HG03520 (cell line): ENCODE measurements at regions not wholly inside any gene's neighbourhood (a gene's known extent, or its start where the extent isn't known, plus 50 kb on each side); places are given as distances from the start of the nearest gene placed in this dataset.

Experiments used
- ATAC-seq: cut with Tn5 transposase; IDR thresholded peaks from one replicate; pipeline ENCODE4 v1.9.1; 2021; ENCODE audit warnings: mild to moderate bottlenecking, moderate library complexity; ENCODE audit not compliant: unreplicated experiment

DNA sequence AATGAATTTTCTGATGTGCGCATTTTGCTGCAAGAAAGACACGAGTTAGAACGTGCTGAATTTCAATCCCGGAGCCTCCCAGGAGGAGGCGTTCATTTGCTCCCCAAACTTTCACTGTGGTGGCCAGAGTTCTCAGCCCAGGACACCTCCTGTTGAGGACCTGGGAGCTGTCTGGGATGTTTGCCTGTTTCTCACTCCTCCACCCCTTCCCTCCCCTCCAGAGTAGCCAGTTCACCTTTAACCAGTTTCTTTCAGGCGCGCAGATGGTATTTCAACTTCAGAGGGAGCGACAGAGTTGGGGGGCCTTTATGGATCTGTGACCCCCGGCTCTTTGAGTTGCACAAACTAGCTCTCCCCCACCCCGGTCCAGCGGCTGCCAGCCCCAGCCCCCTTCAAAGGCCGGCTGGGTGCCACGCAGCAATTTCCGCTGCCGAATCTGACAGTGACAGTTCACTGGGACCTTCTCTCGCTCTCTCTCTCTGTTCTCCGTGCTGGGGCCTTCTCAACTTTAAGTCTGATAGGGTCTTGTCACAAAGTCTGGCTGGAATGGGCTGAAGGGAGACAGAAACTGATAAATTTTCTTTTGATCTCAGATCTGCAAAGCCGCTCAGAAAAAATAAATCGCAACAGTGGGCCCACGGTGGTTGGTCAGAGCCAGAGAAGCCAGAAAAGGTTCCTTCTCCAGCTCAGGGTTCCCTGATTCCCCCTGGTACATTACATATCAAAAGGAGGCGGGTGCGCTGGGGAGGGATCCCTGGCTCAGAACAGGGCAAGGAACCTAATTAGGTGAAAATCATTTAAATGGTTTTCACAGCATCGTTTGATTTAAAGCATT lies 100.0 kb upstream of the STX18 start:
- ATAC-seq, result no peak

DNA sequence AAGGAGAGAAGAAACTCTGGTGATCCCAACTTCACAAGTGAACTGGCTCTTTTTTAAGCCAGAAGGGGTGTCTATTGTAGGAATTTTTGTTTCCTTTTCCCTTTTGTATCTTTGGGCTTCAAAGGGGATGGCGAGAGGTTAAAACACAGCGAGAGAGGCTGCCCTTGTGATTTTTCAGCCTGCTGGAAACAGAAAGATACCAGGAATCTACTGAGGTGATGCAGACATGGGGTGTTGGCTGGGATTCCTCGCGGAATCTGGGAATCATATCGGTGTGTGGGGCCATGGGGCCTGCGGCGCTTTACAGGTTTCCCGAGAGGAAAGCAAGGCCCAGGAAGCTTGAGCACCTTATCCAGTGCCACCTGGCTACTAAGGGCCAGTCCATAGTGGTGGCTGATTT lies 99.4 kb upstream of the STX18 start:
- no peak for ATAC-seq

DNA sequence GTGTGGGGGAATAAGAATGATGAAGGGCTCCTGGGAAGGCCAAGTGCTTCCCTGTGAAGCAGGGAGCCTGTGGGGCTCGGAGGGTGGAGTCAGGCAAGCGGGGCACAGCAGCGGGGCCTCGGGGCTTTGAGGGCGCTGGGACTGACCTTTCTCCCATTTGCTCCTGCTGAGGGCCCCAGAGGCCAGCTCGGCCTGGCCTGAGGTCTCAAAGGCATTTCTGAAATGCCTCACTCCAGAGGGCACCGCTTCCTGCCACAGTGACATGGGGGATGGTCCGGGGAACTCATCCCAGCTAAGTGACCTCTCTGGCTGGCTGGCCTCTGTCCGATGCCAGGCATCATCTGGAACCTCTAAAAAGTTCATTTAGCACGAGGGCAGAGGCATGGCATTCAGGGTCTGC lies 98.8 kb upstream of the STX18 start:
- no peak for ATAC-seq

DNA sequence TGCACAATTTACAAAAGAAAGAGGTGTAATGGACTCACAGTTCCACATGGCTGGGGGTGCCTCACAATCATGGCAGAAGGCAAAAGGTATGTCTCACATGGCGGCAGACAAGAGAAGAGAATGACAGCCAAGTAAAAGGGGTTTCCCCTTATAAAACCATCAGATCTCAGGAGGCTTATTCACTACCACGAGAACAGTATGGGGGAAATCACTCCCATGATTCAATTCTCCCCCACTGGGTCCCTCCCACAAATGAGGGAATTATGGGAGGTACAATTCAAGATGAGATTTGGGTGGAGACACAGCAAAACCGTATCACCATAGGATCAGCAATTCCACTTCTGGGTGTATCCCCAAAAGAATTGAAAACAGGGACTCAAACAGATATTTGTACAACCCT lies 97.5 kb upstream of the STX18 start:
- no peak for ATAC-seq

DNA sequence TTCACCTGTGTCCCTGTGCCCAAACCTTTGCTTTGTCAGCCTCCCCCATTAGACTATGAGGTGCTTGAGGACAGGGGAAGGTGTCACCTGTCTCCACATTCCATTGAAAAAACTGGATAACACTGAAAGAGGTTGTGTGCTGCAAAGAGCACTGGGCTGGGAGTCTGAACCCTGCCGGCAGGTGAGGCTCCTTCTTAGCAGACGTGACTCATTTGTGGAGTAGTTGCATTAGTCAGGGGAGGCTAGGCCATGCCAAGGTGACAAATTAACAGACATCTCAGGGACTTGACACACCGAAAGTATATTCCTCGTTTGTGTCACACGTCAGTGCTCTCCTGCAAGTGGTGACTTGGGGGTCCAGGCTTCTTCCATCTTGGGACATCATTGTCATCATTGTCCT lies 95.9 kb upstream of the STX18 start:
- peak; percentile 90 for ATAC-seq

DNA sequence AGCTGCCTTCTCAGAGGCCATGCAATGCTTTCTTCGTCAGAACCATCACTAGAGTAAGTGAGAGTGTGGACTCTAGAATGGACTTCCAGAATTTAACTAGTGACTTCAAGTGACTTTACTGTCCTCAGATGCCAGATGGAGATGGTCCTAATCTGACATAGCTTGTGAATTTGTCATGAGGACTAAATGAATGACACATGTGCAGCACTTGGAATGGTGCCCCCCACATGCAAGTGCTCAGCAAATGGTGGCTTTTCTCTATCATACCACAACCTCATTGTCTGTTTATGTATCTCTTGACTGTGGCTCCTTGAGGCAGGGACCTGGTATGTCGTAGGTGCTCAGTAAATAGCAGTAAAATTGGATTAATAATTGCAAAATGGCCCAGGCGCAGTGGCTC lies 91.6 kb upstream of the STX18 start:
- no peak for ATAC-seq

DNA sequence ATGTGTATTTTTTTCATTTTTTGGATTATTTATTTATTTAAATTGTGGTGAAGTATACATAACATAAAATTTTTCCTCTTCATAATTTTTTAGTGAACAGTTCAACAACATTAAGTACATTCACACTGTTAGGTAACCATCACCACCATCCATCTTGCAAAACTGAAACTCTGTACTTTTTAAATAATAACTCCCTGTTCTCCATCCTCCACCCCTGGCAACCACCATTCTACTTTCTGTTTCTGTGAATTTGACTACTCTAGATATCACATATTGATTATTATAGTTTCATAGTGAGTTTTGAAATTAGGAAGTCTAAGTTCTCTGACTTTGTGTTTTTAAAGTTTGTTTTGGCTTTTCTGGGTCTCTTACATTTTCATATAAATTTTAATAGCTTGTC lies 89.3 kb upstream of the STX18 start:
- peak; percentile 94 for ATAC-seq

DNA sequence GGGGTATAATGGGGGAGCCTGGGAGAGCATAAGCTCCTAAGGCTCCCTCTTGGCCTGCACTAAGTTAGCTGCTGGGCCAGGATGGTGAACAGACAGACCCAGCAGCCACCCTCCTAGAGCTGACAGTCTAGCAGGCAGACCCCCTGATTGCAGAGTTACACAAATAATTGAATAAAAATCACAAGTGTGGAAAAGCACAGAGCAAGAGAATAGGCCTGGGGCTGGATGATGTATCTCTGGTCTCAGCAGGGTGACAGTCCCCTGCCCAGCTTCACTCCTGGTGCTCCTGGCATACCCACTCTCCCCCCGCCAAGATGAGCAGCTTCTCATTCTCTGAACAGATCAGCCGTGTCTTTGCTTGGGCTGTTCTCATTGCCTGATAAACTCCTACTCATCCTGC lies 86.1 kb upstream of the STX18 start:
- ATAC-seq, result no peak

DNA sequence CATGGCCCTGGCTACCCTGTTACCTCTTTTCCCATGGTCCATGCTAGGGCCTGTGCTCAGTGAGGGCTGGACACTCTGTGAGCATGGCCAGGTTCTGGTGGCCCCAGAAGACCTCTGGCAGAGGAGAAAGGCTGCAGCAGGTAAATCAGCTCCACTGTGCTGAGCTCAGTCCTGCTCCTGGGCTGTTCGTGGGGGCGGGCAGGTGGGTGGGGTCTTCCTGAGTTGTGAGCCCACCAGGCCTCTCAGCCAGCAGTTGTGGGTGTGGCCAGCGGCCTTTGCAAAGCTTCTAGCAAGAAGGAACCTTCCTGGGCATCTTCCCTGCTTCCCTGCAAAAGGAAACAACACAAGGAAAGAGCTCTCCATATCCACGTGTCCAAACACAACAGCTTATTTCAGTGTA lies 85.3 kb upstream of the STX18 start:
- ATAC-seq, result no peak

DNA sequence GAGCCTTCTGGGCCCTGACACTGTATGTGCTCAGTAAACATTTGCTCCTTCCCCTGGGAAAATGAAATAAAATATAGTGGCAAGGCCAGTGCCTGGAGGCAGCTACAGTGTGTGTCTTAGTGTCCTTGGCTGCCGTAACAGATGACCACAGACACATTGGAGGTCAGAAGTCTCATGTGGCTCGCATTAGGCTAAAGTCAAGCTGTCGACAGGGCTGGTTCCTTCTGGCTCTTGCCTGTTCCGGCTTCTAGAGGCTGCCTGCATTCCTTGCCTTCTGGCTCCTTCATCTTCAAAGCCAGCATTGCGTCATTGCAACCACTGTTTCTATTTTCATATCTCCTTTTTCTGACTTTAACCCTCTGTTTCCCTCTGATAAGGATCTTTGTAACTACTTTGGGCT lies 83.6 kb upstream of the STX18 start:
- no peak for ATAC-seq

DNA sequence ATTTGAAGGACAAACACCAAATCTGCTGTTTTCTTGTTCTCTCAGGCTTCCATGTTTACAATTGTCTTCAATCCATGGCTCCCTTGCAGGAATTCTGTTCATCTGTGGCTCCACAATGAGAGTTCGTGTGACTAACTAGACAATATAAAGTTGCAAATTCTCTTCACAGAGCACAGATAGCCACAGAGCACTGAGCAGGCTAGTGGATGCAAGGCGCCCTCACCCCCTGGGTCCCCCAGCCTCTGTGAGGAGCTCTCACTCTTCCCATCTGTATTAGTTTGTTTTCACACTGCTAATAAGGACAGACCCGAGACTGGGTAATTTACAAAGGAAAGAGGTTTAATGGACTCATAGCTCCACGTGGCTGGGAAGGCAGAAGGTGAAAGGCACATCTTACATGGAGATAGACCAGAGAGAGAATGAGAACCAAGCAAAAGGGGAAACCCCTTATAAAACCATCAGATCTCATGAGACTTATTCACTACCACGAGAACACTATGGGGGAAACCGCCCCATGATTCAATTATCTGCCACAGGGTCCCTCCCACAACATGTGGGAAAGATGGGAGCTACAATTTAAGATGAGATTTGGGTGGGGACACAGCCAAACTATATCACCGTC lies 82.5 kb upstream of the STX18 start:
- ATAC-seq, result no peak

DNA sequence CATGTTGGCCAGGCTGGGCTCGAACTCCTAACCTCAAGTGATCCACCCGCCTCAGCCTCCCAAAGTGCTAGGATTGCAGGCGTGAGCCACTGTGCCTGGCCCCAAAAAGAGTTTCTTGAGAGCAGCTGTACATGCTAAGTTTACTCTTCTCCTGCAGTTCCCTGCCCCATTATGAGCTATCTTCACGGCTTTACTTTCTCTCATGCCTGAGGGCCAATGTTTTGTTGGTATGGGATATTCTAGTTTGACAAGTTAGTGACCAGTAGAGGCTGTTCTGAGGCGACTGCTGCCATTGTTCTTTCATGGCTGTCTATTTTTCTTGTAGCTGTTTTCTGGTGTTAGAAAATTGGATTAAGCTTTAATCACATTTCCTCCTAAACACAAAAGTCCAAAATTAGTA lies 78.0 kb upstream of the STX18 start:
- no peak for ATAC-seq

DNA sequence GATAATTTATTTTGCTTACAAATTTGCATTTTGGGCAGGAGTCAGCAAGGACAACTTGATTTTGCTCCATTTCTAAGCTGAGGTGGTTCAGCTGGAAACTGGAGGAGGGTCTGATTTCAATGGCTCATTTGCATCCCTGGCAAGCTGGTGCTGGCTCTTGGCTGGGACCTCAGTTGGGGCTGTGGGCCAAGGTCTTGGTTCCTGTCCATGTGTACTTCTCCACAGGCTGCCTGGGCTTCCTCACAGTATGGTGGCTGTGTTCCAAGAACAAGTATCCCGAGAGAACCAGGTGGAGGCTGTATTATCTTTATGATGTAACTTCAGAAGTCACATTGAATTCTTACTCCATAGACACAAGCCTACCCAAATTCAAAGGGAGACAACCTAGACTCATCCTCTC lies 77.0 kb upstream of the STX18 start:
- no peak for ATAC-seq

DNA sequence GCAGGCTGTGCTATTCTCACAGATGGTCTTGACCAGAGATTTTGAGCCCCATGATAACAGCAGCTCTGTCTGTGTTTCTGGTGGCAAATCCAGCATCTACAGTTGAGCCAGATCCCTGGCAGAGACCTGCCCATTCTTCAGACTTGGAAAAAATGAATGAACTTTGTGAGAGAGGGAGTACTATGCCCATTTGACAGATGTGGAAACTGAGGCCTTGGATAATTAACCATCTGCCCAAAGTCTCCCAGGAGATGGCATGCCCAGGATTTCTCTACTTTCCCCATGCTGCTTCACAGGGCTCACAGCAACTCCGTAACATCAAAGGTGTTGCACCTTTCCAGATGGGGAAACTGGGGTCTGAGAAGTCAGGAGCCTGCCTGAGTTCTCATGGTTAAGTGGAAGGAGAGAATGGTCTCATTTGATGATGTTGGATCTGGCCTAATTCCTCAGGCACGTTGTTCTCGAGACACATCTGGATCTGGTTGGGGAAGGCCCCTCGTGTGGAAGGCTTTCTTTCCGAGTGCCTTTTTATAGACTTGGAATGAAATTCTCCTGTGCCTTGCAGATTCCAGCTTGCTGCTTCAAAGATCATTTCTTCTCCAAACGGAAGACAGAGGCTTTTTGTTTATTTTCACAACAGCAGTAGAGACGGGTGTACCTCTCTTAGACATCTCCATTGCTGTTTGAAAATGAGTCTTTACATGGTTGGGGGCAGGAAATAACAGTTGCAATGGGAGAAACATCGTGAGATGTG lies 73.3 kb upstream of the STX18 start:
- no peak for ATAC-seq

DNA sequence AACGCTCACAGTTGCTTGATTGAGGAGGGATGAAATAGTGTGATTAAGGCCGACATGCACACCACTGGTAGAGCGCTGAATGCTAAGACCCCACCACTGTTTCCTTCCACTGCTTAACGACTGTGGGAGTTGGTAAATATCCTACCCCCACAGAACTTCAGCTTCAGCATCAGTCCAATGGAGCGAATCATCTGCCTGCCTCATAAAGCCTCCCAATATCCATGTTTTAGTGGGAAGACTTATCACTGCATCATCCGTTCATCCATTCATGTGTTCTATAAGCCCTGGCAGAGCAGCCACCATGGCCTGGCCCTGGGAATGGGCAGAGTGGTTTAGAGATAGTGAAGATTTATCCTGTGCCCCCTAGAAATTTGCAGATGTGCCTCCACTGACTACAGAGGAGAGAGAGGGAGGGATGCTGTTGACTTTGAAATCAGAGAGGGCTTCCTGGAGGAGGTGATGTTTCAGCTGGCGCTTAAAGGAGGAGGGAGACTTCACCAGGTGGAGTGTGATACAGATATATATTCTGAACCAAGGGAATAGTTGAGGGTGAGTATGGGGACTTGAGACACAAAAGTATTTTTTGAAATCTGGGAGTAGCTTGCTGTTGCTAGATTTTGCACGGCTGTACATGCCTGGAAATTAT lies 71.9 kb upstream of the STX18 start:
- ATAC-seq, result no peak

DNA sequence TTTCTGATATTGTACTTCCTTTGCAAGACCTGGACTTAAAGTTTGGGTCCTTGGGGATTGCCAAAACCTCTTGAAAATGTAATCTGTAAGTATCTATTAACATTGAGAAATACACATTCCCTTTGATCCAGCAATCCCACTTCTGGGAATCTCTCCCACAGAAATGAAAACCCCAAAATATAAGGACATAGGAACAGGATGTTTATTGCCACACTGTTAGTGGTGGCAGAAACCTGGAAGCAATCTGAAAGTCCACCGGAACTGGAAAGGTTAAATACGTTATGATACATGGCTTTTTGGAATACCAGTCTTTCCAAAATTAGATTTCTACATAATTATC lies 71.2 kb upstream of the STX18 start:
- ATAC-seq, result no peak

DNA sequence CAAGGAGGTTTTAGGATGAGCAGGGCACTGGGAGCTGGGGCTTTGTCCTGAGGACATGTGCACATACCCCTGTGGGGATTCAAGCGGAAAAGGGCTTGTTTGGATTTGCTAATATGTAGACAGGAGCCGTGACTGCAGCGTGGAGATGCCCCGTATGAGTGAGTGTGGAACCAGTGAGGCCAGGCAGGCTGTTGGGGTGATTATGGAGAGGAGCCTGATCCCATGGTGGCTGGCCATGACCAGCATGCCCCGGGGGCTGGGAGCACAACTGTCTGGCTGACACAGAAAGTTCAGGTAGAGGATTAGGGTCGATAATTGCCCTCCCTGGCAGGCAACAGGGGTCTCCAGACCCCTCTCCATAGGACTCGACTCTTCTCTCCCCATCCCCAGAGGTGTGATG lies 68.8 kb upstream of the STX18 start:
- no peak for ATAC-seq

DNA sequence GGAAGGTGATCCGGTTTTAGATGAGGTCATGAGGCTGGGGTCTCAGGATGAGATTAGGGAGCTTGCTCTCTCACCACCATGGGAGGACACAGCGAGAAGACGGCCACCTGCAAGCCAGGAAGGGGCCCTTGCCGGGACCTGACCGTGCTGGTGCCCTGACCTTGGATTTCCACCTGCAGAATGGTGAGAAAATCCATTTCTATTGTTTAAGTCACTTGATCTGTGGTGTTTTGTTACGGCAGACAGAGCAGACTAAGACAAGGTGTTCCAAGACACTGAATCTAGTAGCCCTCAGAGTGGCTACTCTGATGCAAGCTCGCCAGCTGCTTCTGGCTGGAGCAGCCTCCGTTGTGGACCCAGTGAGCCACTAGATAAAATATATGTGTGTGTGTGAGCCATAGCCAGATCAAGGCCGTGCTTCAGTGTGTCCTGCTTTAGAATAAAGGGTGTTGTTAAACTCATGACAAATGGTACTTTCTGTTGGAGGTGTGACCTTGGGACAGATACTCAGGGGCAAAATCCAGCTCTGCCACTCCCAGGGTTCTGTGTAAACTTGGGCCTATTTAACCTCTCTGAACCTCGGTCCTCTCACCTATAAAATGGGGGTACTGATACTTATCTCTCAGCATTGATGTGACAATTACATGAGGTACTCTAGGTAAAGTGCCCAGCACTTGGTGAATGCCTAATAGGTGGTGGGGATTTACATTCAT lies 67.9 kb upstream of the STX18 start:
- ATAC-seq, result no peak

DNA sequence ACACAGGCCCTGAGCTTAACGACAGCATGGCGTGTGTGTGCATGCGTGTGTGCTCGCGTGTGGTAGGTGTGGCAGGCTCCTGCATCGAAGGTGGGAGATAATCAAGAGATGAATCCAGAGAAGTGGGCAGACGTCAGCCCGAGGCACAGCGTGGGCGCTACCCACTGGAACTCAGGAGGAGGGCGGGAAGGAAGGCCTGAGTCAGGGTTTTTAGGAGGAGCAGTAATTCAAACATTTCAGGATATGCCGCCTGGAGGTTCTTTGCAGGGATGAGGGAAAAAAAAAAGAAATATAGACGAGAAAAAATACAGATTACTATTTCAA lies 66.3 kb upstream of the STX18 start:
- no peak for ATAC-seq

DNA sequence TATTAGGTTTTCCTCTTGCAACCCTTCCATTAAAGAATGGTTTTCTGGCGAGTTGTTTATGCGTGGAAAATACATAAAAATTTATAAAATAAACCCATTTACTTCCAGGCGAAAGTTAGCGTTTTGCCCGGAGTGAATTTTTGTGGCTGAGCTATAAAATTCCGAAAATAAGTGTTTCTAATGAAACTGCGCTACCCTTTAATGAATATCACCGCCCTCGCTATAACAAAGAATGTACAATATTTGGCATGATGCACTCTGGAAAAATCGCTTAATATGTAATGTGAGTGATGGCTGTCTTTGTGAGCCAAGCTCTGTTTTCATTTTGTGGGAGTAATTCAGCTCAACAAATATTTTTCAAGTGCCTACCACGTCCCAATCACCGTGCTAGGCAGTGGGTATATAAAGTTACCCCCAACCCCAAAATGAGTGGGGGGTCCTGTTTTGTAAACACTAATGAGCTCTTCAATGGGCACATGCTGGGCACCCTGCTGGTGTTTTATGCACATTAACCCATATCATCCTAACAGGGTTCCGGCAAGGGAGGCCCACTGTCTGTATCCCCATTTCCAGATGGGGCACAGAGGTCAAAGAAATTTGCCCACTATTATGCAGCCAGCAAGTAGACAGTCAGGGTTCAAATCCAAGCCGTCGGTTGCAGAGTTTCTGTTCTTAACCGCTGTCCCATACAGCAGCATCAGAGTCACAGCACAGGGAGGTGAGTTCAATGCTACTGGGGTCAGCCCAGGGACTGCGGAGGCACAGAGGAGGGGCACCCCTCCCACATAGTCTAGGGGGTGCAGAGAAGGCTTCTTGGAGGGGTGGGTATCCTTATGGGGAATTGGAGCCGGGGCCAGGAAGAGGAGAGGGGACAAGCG lies 65.7 kb upstream of the STX18 start:
- no peak for ATAC-seq
